ENCODE measurements at regions not wholly inside any gene's neighbourhood (a gene's known extent, or its start where the extent isn't known, plus 50 kb on each side); places are given as distances from the start of the nearest gene placed in this dataset.

- TF ChIP-seq RAD21 (IDR thresholded peaks at IDR 0.05; ENCODE audit: low read length) (no peak), FOS (IDR thresholded peaks at IDR 0.05; ENCODE audit: low read depth, low read length) (no peak), POLR2A (IDR thresholded peaks at IDR 0.05; ENCODE audit: low read depth, low read length) (no peak), MXI1 (IDR thresholded peaks at IDR 0.05; ENCODE audit: borderline replicate concordance, low read depth, low read length) (no peak), SMC3 (IDR thresholded peaks at IDR 0.05; ENCODE audit: low read depth, low read length) (no peak), USF2 (IDR thresholded peaks at IDR 0.05; ENCODE audit: low read depth, low read length) (no peak), BHLHE40 (IDR thresholded peaks at IDR 0.05; ENCODE audit: low read depth, low read length) (no peak)
- TF ChIP-seq, protein P1, sequence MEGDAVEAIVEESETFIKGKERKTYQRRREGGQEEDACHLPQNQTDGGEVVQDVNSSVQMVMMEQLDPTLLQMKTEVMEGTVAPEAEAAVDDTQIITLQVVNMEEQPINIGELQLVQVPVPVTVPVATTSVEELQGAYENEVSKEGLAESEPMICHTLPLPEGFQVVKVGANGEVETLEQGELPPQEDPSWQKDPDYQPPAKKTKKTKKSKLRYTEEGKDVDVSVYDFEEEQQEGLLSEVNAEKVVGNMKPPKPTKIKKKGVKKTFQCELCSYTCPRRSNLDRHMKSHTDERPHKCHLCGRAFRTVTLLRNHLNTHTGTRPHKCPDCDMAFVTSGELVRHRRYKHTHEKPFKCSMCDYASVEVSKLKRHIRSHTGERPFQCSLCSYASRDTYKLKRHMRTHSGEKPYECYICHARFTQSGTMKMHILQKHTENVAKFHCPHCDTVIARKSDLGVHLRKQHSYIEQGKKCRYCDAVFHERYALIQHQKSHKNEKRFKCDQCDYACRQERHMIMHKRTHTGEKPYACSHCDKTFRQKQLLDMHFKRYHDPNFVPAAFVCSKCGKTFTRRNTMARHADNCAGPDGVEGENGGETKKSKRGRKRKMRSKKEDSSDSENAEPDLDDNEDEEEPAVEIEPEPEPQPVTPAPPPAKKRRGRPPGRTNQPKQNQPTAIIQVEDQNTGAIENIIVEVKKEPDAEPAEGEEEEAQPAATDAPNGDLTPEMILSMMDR (conservative IDR thresholded peaks at IDR 0.05; ENCODE audit: low read depth, low read length), result no peak
- TF ChIP-seq, protein P2, sequence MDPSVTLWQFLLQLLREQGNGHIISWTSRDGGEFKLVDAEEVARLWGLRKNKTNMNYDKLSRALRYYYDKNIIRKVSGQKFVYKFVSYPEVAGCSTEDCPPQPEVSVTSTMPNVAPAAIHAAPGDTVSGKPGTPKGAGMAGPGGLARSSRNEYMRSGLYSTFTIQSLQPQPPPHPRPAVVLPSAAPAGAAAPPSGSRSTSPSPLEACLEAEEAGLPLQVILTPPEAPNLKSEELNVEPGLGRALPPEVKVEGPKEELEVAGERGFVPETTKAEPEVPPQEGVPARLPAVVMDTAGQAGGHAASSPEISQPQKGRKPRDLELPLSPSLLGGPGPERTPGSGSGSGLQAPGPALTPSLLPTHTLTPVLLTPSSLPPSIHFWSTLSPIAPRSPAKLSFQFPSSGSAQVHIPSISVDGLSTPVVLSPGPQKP (IDR thresholded peaks at IDR 0.05; ENCODE audit: borderline replicate concordance, low read depth, low read length), result no peak
These were observed 314.8 kb downstream of the FAM47A start for GRCh38 chrX:33817266-33817665.

All from IMR-90 (cell line).